Keratinocyte (primary cell): ENCODE measurements at regions not wholly inside any gene's neighbourhood (a gene's known extent, or its start where the extent isn't known, plus 50 kb on each side); places are given as distances from the start of the nearest gene placed in this dataset.

Experiments used
- DNase-seq: peaks from one replicate; pipeline ENCODE4 v3.0.0-alpha.2; 2011; ENCODE audit warnings: low read depth, missing footprints, low spot score
- FAIRE-seq: peaks from 2 replicates; lab custom pipeline; 2011; peaks lifted over from hg19 to GRCh38; lab: Jason Lieb, UNC
- H2AFZ ChIP-seq: 2 replicates; pipeline ENCODE4 v1.6.0; 2012; ENCODE audit warnings: low read length, control low read depth, inconsistent platforms; ENCODE audit not compliant: control insufficient read depth
- H3K27ac ChIP-seq: 2 replicates; pipeline ENCODE4 v1.5.1; 2011; ENCODE audit warnings: low read length; ENCODE audit not compliant: control insufficient read depth, insufficient read depth
- H3K27me3 ChIP-seq: 3 replicates; pipeline ENCODE4 v1.6.0; 2011; ENCODE audit warnings: low read length; ENCODE audit not compliant: control insufficient read depth, insufficient read depth; ENCODE audit errors: extremely low read depth
- H3K36me3 ChIP-seq, 2 experiments: 2 replicates in 1 of 2; 3 replicates in 1 of 2; pipeline ENCODE4 v1.5.1; 2011; ENCODE audit warnings: low read length in 2 of 2, mild to moderate bottlenecking in 1 of 2; ENCODE audit not compliant: control insufficient read depth in 2 of 2, insufficient read depth in 2 of 2; ENCODE audit errors: extremely low read depth in 1 of 2
- H3K4me1 ChIP-seq: 3 replicates; pipeline ENCODE4 v1.5.1; 2011; ENCODE audit warnings: low read length; ENCODE audit not compliant: control insufficient read depth, insufficient read depth; ENCODE audit errors: extremely low read depth
- H3K4me2 ChIP-seq: 3 replicates; pipeline ENCODE4 v1.6.0; 2011; ENCODE audit warnings: low read depth, low read length; ENCODE audit not compliant: control insufficient read depth, insufficient read depth; ENCODE audit errors: extremely low read depth
- H3K4me3 ChIP-seq, 3 experiments: fragments of 200-600 bp in 1 of 3; sonication (generic) in 1 of 3; 2 replicates in 2 of 3; 3 replicates in 1 of 3; pipeline ENCODE4 v1.5.1; 2011 to 2016; ENCODE audit warnings: low read length in 3 of 3, mild to moderate bottlenecking in 3 of 3, control low read depth in 2 of 3, inconsistent platforms in 1 of 3, low read depth in 1 of 3, mixed read lengths in 1 of 3, mixed run types in 1 of 3, moderate library complexity in 1 of 3; ENCODE audit not compliant: control insufficient read depth in 2 of 3, insufficient read depth in 2 of 3; ENCODE audit errors: extremely low read depth in 1 of 3
- H3K79me2 ChIP-seq: 2 replicates; pipeline ENCODE4 v1.6.0; 2012; ENCODE audit warnings: low read length; ENCODE audit not compliant: control insufficient read depth, insufficient read depth
- H3K9ac ChIP-seq: 3 replicates; pipeline ENCODE4 v1.6.0; 2011; ENCODE audit warnings: low read length; ENCODE audit not compliant: control insufficient read depth, insufficient read depth; ENCODE audit errors: extremely low read depth
- H3K9me1 ChIP-seq: 3 replicates; pipeline ENCODE4 v1.6.0; 2011; ENCODE audit warnings: low read length; ENCODE audit not compliant: control insufficient read depth, insufficient read depth; ENCODE audit errors: extremely low read depth
- H3K9me3 ChIP-seq: 2 replicates; pipeline ENCODE4 v1.5.1; 2012; ENCODE audit warnings: low read depth, low read length; ENCODE audit not compliant: control insufficient read depth
- H4K20me1 ChIP-seq: 3 replicates; pipeline ENCODE4 v1.6.0; 2011; ENCODE audit warnings: low read length; ENCODE audit not compliant: control insufficient read depth, insufficient read depth; ENCODE audit errors: extremely low read depth
- EZH2 ChIP-seq: IDR thresholded peaks from one replicate; pipeline ENCODE4 v1.6.1; 2012; ENCODE audit warnings: inconsistent platforms, mild to moderate bottlenecking, low read length, moderate library complexity
- dilution Hi-C: fragments of 300-500 bp; cut with MboI; formaldehyde crosslinking; loops from one replicate; pipeline ENCODE4 v1.7.0; 2020; ENCODE audit warnings: low sequenced_read_pairs; ENCODE audit not compliant: extremely low pct_ligation_motif_present
- TF ChIP-seq, protein P1 (sequence below), 3 experiments: IDR thresholded peaks in 1 of 3; conservative IDR thresholded peaks in 1 of 3; optimal IDR thresholded peaks in 1 of 3; 2 replicates in 2 of 3; 3 replicates in 1 of 3; pipeline versions ENCODE3 to v1.5.1; 2011; ENCODE audit warnings: low read length in 3 of 3, mild to moderate bottlenecking in 3 of 3, moderate library complexity in 2 of 3, control low read depth in 1 of 3, inconsistent platforms in 1 of 3; ENCODE audit not compliant: insufficient read depth in 2 of 3; ENCODE audit errors: extremely low read depth in 1 of 3

DNA sequence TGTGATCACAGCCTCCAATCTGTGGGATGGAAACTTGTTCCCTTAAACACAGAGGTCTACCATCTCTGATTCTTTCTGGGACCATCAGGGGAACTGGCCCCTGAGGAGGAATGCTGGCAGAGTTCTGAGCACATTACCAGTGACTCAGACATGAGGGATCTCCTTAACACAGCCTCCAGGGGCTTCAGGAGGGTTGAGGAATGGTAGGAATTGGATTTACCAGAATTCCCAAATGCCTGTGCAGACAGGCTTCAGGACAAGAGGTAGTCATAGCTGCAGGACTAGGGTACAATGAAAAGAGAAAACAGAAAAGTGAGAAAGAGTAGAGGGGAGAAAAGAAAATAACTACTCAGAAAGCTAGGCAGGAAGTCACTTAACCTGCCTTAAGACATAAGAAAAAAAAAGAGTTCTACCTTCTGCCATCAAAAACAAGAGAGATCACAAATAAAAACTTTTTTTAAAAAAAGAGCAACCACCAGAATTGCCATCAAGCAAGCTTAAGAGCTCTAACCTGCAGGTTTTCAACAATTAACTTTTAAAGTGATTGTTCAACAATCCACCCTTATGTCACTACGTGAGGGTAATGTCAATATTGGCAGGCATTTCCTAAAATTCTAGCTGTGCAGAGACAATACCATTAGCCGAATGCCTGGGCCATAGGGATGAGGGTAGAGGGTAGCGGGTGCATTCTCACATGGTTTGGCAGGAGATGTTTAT, 524.4 kb downstream of the BCL11A start:
- dilution Hi-C loops = no loop called here
- TF ChIP-seq EZH2 = no peak
- TF ChIP-seq, protein P1, sequence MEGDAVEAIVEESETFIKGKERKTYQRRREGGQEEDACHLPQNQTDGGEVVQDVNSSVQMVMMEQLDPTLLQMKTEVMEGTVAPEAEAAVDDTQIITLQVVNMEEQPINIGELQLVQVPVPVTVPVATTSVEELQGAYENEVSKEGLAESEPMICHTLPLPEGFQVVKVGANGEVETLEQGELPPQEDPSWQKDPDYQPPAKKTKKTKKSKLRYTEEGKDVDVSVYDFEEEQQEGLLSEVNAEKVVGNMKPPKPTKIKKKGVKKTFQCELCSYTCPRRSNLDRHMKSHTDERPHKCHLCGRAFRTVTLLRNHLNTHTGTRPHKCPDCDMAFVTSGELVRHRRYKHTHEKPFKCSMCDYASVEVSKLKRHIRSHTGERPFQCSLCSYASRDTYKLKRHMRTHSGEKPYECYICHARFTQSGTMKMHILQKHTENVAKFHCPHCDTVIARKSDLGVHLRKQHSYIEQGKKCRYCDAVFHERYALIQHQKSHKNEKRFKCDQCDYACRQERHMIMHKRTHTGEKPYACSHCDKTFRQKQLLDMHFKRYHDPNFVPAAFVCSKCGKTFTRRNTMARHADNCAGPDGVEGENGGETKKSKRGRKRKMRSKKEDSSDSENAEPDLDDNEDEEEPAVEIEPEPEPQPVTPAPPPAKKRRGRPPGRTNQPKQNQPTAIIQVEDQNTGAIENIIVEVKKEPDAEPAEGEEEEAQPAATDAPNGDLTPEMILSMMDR (optimal IDR thresholded peaks at IDR 0.05 in 1 of 3, IDR thresholded peaks at IDR 0.05 in 1 of 3, conservative IDR thresholded peaks at IDR 0.05 in 1 of 3; ENCODE audit: extremely low read depth in 1 of 3, insufficient read depth in 2 of 3, low read length in 3 of 3) = no peak
- H3K9ac ChIP-seq = no peak overlapping the region
- H3K79me2 ChIP-seq = no peaks in the 10 kb centered on the region
- H2AFZ ChIP-seq = peak overlapping the region; percentile 27
- H4K20me1 ChIP-seq = no peaks in the 10 kb centered on the region
- FAIRE-seq (peak; percentile 71), DNase-seq (no peak)
- no peak overlapping the region for H3K4me3 ChIP-seq
- no peaks in the 10 kb centered on the region for H3K9me3 ChIP-seq
- H3K9me1 ChIP-seq = no peaks in the 10 kb centered on the region
- peak overlapping the region; percentile 54 for H3K4me2 ChIP-seq
- H3K36me3 ChIP-seq = no peaks in the 10 kb centered on the region
- peaks cover 11% of the 10 kb centered on the region for H3K4me1 ChIP-seq
- no peaks in the 10 kb centered on the region for H3K27me3 ChIP-seq
- no peak overlapping the region for H3K27ac ChIP-seq

DNA sequence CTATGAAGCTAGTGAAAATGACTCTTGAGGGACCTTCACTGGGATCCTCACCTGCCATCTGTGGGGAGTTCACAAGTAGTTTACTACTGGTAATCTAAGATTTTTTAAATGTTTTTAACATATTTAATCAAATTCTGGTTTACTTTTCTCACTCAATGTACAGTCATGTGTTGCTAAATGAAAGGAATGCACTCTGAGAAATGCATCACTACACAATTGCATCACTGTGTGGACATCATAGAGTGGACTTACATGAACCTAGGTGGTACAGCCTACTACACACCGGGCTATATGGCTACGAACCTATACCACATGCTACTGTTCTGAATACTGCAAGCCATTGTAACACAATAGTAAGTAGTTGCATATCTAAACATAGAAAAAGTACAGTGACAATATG, 528.0 kb downstream of the BCL11A start:
- no peak overlapping the region for H3K4me3 ChIP-seq
- no peaks in the 10 kb centered on the region for H4K20me1 ChIP-seq
- TF ChIP-seq, protein P1 (optimal IDR thresholded peaks at IDR 0.05 in 1 of 3, IDR thresholded peaks at IDR 0.05 in 1 of 3, conservative IDR thresholded peaks at IDR 0.05 in 1 of 3; ENCODE audit: extremely low read depth in 1 of 3, insufficient read depth in 2 of 3, low read length in 3 of 3) = no peak
- TF ChIP-seq EZH2 = no peak
- H3K9me1 ChIP-seq = no peaks in the 10 kb centered on the region
- no peaks in the 10 kb centered on the region for H3K36me3 ChIP-seq
- no peak for DNase-seq
- FAIRE-seq = no peak
- dilution Hi-C loops = no loop called here
- no peak overlapping the region for H2AFZ ChIP-seq
- peaks cover 11% of the 10 kb centered on the region for H3K4me1 ChIP-seq
- H3K4me2 ChIP-seq = no peak overlapping the region
- H3K27ac ChIP-seq = no peak overlapping the region
- no peaks in the 10 kb centered on the region for H3K9me3 ChIP-seq
- no peak overlapping the region for H3K9ac ChIP-seq
- H3K27me3 ChIP-seq = no peaks in the 10 kb centered on the region
- H3K79me2 ChIP-seq = no peaks in the 10 kb centered on the region
